ENCODE measurements at regions not wholly inside any gene's neighbourhood (a gene's known extent, or its start where the extent isn't known, plus 50 kb on each side); places are given as distances from the start of the nearest gene placed in this dataset.
"Not testable (repeated sequence)": the region's sequence is repeated elsewhere in the genome, so short reads cannot be mapped to it uniquely, and the experiment has no call there.

DNA sequence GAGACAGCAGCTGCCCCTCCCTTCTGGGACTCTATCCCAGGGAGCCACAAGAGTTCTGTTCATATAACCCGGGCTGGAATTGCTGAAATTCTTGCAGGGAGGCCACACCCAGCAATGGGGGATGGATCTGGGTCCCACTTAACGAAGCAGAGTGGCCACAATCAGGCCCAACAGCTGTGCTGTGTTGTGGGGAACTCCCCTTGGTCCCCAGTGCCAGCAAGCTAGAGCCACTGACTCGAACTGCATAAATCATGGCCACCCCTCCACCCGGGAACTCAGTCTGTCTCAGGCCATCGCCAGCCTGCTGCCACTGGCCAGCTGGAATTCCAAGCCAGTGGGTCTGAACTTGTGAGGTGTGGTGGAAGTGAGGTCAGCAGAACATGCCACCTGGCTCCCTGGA lies 111.1 kb downstream of the KLF8 start:
- no peak for DNase-seq (ENCODE audit: low spot score)

GRCh38 chrX:56343664-56344063 lies 111.5 kb downstream of the KLF8 start:
- DNase-seq (ENCODE audit: low spot score): no peak

GRCh38 chrX:56358145-56358544 lies 126.0 kb downstream of the KLF8 start:
- not testable (repeated sequence) for DNase-seq (ENCODE audit: low spot score)

DNA sequence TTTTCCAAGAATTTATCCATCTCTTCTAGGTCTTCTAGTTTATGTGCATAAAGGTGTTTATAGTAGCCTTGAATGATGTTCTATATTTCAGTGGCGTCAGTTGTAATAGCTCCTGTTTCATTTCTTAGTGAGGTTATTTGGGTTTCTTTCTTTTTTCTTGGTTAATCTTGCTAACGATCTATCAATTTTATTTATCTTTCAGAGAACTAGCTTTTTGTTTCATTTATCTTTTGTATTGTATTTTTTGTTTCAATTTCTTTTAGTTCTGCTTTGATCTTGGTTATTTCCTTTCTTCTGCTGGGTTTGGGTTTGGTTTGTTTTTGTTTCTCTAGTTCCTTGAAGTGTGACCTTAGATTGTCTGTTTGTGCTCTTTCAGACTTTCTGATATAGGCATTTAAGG lies 133.0 kb downstream of the KLF8 start:
- DNase-seq (ENCODE audit: low spot score): not testable (repeated sequence)

DNA sequence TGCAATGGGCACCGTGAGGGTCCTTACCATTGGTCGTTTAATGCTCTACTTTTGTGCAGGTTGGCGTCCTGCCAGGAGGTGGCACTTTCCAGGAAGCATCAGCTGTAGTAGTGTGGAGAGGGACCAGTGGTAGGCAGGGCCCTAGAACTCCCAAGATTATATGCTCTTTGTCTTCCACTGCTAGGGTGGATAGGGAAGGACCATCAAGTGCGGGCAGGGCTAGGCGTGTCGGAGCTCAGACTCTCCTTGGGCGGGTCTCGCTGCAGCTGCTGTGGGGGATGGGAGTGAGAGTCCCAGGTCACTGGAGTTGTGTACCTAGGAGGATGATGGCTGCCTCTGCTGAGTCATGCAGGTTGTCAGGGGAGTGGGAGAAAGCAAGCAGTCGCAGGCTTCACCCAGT lies 134.7 kb downstream of the KLF8 start:
- DNase-seq (ENCODE audit: low spot score): peak; percentile 16

DNA sequence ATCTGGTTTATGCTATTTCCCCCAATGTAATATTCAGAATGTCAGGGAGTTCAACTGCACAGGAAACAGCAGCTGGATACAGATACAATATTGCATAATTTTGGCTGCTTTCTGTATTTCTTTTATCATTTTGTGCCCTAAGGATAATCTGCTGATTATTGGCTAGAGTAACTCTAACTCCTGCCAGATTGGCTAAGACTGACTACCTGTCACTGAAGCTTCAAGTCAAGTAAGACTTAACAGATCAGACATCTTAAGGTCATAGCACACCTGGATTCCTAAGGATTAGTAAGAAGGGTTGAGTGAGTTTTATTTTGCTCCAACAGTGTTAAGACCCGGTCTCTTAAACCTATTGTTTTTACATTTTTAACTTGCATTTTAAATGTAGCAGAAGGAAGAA lies 136.8 kb downstream of the KLF8 start:
- DNase-seq (ENCODE audit: low spot score): no peak

- DNase-seq (ENCODE audit: low spot score): not testable (repeated sequence)
Observed at GRCh38 chrX:56379984-56380780, 148.0 kb downstream of the KLF8 start.

DNA sequence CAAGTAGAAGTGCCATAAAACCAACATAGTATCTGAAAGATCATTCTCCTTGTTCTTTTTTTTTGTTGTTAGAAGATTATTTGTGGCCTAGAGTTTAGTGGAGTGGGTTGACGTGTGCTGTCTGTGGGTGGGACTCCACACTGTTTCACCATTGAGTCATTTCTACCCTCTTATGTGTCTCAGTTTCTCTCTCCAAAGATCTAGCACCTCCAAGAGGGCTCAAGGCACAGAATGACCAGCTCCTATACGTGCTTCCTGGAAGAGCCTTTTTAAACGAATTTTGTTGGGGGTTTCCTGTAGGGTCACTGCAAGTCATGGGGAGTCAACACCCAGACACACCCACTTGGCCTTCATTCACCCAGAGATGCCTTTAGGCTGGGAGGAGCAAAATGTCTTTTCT lies 150.1 kb downstream of the KLF8 start:
- no peak for DNase-seq (ENCODE audit: low spot score)

- DNase-seq (ENCODE audit: low spot score): no peak
Observed at GRCh38 chrX:56385336-56385735, 153.2 kb downstream of the KLF8 start.

DNA sequence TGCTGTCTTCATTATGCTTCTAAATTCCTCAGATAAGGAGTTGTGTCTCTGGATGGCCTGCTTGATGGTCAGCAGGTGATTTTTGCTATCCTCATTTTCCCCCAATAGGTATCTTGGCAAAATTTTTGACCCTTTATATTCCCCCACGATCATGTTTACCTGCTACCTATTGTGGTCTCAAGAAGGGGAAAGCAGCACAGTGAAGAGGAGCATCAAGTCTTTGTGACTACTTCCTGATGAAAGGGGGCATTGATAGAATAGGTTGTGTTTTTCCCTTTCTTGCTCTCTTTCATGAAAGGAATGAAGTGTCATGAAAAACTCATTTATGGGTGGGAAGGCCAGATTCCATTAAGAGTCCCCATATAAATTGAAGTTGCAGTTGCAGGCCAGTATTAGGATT lies 153.8 kb downstream of the KLF8 start:
- DNase-seq (ENCODE audit: low spot score): no peak

DNA sequence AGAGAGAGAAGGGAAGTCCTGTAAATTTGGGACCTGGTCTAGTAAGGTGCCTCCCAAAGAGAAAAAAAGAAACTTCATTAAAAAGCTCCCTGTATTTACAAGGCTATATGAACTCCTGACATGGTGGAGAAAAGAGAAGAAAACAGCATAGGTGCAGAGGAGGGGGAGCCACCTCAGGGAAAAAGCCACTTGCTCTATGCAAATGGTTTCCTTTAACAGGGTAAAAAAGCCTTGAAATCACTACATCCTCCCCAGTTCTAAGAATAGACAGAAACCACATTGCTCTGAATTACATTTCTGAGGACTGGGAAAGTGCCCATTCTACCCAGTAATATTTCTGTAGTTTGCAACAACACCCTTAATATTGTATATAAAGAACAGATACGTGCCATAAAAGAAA lies 165.5 kb downstream of the KLF8 start:
- no peak for DNase-seq (ENCODE audit: low spot score)

- DNase-seq (ENCODE audit: low spot score): no peak
Observed at GRCh38 chrX:56402207-56402606, 161.2 kb upstream of the UBQLN2 start.

DNA sequence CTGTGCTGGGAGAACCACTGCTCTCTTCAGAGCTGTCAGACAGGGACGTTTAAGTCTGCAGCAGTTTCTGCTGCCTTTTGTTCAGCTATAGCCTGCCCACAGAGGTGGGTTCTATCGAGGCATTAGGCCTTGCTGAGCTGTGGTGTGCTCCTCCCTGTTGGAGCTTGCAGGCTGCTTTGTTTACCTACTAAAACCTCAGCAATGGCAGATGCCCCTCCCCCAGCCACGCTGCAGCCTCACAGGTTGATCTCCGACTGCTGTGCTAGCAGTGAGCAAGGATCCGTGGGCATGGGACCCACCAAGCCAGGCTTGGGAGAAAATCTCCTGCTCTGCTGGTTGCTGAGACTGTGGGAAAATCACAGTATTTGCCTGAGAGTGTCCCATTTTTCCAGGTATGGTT lies 133.8 kb upstream of the UBQLN2 start:
- no peak for DNase-seq (ENCODE audit: low spot score)

DNA sequence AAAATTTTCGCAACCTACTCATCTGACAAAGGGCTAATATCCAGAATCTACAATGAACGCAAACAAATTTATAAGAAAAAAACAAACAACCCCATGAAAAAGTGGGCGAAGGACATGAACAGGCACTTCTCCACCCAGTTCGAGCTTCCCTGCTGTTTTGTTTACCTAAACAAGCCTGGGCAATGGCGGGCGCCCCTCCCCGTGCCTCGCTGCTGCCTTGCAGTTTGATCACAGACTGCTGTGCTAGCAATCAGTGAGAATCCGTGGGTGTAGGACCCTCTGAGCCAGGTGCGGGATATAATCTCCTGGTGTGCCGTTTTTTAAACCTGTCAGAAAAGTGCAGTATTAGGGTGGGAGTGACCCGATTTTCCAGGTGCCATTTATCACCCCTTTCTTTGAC lies 111.4 kb upstream of the UBQLN2 start:
- DNase-seq (ENCODE audit: low spot score): not testable (repeated sequence)

DNA sequence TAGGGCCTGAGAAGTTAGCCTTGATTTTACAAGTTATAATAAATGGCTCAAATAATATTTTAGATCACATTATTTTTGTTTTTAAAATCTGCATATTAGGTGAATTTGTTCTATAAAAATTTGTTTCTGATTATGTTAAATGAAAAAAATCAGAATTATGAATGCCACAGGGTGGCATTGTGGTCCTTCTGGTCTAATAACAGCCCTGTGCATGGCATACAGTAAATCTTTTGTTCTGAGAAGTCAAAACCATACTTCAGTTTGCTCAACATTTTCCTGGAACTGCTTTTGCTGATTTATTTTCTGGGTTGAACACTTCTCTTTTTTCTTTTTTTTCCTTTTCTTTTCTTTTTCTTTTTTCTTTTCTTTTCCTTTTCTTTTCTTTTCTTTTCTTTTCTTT lies 101.0 kb upstream of the UBQLN2 start:
- peak; percentile 15 for DNase-seq (ENCODE audit: low spot score)

- DNase-seq (ENCODE audit: low spot score): no peak
Observed at GRCh38 chrX:56468441-56468840, 95.0 kb upstream of the UBQLN2 start.

GRCh38 chrX:56494923-56495322 lies 68.5 kb upstream of the UBQLN2 start:
- not testable (repeated sequence) for DNase-seq (ENCODE audit: low spot score)

GRCh38 chrX:56498756-56499155 lies 64.7 kb upstream of the UBQLN2 start:
- DNase-seq (ENCODE audit: low spot score): no peak

- DNase-seq (ENCODE audit: low spot score): no peak
Observed at GRCh38 chrX:56499372-56499771, 64.1 kb upstream of the UBQLN2 start.

DNA sequence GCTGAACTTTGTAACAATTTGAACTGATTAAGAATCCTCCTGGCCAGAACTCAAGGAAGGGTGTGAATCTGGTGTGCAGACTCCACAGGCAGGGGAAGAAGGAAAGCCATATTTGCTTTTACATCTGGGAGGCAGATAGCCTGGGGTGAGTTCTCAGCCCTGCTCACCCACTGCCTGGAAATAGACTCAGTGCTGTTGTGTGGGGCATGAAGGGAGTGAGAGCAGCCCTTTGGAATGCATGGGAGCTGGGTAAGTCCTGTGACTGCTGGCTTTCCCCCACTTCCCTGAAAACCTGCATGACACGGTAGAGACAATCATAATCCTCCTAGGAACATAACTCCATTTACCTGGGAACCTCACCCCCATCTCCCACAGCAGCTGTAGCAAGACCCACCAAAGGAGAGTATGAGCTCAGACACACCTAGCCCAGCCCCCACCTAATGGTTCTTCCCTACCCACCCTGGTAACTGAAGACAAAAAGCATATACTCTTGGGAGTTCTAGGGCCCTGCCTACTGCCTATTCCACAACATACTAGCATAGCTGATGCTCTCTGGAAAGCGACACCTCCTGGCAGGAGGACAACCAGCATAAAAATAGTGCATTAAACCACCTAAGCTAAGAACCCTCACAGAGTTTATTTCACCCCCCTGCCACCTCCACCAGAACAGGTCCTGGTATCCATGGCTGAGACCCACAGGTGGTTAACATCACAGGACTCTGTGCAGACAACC lies 59.3 kb upstream of the UBQLN2 start:
- no peak for DNase-seq (ENCODE audit: low spot score)

DNA sequence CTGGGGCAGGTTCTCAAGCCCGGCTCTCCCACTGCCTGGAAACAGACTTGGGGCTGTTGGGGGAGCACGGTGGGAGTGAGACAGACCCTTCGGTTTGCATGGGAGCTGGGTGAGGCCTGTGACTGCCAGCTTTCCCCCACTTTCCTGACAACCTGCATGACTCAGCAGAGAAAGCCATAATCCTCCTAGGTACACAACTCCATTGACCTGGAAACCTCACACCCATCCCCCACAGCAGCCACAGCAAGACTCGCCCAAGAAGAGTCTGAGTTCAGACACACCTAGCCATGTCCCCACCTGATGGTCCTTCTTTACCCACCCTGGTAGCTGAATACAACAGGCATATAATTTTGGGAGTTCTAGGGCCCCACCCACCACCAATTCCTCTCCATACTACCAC lies 57.6 kb upstream of the UBQLN2 start:
- DNase-seq (ENCODE audit: low spot score): no peak

Measured in HT-29 (cell line).